Breast epithelium (tissue), 3 donors: ENCODE measurements at regions not wholly inside any gene's neighbourhood (a gene's known extent, or its start where the extent isn't known, plus 50 kb on each side); places are given as distances from the start of the nearest gene placed in this dataset.

Experiments used
- POLR2A ChIP-seq: fragments of 450-650 bp; IDR thresholded peaks from one replicate; pipeline ENCODE4 v1.6.1; 2016; ENCODE audit warnings: antibody characterized with exemption, mild to moderate bottlenecking, moderate library complexity
- TF ChIP-seq, protein P1 (sequence below), 3 donors: fragments of 450-650 bp; IDR thresholded peaks; one replicate each; pipeline ENCODE4 v1.5.1; 2016 to 2017; ENCODE audit warnings: antibody characterized with exemption in 3 of 3, mild to moderate bottlenecking in 3 of 3, moderate library complexity in 3 of 3

DNA sequence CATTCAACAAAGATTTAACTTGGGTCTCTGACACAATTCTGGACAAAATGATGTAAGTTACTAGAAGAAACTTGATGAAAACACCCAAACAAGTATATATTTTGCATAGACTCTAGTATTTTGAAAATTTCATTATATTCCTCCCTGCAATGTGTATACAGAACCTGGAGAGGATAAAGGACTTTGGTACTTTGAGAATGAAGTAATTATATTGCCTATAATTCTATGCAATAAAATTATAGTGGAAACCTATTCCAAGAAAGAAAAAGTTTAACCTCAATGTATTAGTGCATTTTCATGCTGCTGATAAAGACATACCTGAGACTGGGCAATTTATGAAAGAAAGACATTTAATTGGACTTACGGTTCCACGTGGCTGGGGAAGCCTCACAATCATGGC lies 1146.1 kb downstream of the KCNT2 start:
- TF ChIP-seq, protein P1, sequence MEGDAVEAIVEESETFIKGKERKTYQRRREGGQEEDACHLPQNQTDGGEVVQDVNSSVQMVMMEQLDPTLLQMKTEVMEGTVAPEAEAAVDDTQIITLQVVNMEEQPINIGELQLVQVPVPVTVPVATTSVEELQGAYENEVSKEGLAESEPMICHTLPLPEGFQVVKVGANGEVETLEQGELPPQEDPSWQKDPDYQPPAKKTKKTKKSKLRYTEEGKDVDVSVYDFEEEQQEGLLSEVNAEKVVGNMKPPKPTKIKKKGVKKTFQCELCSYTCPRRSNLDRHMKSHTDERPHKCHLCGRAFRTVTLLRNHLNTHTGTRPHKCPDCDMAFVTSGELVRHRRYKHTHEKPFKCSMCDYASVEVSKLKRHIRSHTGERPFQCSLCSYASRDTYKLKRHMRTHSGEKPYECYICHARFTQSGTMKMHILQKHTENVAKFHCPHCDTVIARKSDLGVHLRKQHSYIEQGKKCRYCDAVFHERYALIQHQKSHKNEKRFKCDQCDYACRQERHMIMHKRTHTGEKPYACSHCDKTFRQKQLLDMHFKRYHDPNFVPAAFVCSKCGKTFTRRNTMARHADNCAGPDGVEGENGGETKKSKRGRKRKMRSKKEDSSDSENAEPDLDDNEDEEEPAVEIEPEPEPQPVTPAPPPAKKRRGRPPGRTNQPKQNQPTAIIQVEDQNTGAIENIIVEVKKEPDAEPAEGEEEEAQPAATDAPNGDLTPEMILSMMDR (IDR thresholded peaks at IDR 0.05): no peak
- TF ChIP-seq POLR2A: no peak
